GM18867 (cell line): ENCODE measurements at regions not wholly inside any gene's neighbourhood (a gene's known extent, or its start where the extent isn't known, plus 50 kb on each side); places are given as distances from the start of the nearest gene placed in this dataset.
"Not testable (repeated sequence)": the region's sequence is repeated elsewhere in the genome, so short reads cannot be mapped to it uniquely, and the experiment has no call there.

ENCODE experiments used
- ATAC-seq: cut with Tn5 transposase; IDR thresholded peaks from one replicate; pipeline ENCODE4 v1.9.1; 2021; ENCODE audit warnings: mild to moderate bottlenecking, moderate library complexity; ENCODE audit not compliant: unreplicated experiment

GRCh38 chr2:185473838-185474237, 264.8 kb upstream of the FSIP2 start:
- no peak for ATAC-seq

GRCh38 chr2:185475914-185476313, 262.7 kb upstream of the FSIP2 start:
- ATAC-seq, result no peak

GRCh38 chr2:185477452-185477851, 261.2 kb upstream of the FSIP2 start:
- ATAC-seq, result no peak

DNA sequence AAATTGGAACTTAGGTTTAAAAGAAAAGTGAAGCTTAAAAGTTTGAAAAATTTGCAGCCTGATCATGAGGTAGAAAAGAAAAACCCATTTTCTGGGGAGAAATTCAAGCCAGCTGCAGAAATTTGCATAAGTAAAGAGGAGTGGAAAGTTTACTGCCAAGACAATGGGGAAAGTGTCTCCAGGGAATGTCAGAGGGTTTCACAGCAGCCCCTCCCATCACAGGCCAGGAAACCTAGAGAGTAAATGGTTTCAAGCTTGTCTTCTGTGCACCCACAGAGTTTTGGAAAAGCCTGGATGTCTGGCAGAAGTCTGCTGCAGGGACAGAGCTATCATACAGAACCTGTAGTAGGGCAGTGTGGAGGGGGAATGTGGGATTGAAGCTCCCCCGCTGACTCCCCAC, 254.0 kb upstream of the FSIP2 start:
- ATAC-seq, result no peak

DNA sequence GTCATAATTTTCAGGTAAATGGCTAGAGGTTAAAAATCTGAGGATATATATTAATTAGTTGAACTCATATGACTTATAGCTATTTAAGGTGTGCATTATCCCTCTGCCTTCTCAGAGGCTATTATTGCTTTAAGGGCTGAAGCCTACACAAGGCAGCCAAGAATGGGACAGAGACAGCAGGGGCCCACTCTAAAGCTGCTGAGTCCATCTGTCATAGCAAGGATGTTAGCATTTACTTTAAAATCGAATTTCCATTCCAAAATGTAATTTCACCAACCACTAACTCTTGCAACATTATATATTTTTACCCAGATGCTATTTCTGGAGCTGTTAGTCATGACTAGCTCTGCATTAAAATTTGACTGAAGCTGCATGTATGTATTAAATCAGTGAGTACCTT, 236.3 kb upstream of the FSIP2 start:
- no peak for ATAC-seq

DNA sequence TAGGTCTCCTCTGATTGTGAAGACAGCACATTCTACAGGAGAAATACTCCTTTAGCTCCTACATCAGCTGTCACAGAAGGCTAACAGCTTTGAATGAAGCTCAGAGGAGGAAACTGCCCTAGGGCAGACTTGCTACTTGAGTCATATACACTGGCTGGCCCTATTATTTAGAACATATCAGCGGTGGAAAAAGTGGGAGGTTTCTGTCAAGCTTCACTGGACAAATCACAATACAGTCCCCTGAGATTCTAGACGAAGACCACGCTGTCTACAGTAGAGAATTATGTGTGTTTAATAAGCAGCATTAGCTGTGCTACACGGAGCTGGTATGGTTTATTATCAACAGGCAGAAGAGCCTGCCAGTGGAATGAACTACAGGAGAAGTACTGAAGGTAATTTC, 230.9 kb upstream of the FSIP2 start:
- no peak for ATAC-seq

DNA sequence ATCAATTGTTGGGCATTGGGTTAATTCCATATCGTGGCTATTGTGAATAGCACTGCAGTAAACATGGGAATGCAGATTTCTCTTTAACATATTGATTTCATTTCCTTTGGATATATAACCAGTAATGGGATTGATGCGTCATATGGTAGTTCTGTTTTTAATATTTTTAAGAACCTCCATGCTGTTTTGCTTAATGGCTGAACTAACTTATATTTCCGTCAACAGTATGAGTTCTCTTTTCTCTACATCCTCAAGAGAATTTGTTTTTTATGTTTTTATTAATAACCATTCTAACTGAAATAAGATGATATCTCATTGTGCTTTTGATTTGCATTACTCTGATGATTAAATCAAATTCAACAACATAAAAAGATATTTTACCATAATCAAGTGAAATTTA, 228.5 kb upstream of the FSIP2 start:
- no peak for ATAC-seq

DNA sequence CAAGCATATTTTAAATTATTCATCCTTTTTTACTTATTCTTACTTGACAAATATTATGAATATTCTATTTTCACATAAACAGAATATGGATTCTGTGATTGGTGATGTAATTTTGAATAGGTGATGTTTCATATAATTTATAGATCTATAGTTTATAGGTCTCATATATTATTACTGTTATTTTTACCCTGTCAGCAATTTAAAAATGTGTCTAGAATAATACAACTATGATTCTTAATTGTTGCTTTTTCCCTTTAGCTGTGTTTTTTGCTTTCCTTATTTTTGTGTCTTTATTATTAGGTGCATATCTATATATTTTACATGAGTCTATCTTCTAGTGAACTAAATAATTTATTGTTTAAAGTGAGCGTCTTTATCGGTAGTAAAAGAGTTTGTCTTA, 226.7 kb upstream of the FSIP2 start:
- no peak for ATAC-seq

GRCh38 chr2:185522472-185522871, 216.1 kb upstream of the FSIP2 start:
- ATAC-seq, result no peak

DNA sequence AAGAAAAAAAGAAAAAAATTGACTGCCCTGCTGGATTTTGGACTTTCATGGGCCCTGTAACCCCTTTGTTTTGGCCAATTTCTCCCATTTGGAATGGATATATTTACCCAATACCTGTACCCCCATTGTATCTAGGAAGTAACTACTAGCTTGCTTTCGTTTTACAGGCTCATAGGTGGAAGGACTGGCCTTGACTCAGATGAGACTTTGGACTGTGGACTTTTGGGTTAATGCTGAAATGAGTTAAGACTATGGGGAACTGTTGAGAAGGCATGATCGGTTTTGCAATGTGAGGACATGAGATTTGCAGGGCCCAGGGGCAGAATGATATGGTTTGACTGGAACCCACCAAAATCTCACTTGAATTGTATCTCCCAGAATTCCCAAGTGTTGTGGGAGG, 214.4 kb upstream of the FSIP2 start:
- not testable (repeated sequence) for ATAC-seq

DNA sequence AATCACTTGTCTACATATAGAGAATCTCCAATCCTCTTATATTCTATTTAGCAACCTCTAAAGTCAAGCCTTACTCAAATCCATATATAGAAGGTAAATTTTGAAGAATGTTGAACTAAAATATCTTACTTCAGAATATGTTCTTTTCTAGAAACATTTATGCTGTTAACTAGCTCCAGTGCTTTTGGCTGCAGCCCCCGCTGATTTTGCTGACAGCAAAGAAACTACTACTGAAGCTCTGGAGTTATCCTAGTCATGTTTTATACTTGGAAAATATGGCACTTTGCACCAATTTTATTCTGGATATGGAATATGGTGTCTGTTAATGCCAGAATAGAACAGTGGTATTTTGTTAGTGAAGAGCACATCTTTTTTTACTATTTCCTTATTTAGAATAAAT, 212.4 kb upstream of the FSIP2 start:
- no peak for ATAC-seq

GRCh38 chr2:185531721-185532120, 206.9 kb upstream of the FSIP2 start:
- no peak for ATAC-seq

DNA sequence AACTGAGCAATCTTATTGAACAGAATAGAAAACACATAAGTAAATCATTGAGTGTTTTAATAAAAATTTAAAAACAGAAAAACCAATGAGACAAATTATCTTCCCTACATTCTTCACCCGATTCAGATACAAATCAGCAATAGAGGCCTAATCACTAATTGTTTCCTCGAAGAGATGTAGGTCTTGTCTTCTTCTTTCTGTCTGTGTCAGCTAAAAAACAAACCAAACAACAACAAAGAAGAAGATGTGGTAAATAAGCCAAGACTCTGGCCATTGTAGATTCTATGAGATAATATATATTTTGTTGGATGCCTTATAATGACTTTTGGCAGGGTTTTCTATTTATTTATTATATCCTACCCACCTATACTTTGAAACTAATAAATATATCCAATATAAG, 200.9 kb upstream of the FSIP2 start:
- ATAC-seq, result no peak

DNA sequence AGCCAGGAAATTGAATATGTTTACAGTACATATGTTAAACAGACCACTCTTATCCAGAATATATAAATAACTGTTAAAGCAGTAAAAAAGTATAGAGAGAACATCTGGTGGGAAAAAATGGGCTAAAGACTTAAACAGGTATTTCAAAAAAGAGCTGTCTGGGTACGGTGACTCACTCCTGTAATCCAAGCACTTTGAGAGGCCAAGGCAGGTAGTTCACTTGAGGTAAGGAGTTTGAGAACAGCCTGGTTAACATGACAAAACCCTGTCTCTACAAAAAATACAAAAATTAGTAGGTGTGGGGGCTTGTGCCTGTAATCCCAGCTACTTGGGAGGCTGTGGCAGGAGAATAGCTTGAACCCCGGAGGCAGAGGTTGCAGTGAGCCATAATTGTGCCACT, 171.4 kb upstream of the FSIP2 start:
- ATAC-seq, result no peak

- no peak for ATAC-seq
Observed at GRCh38 chr2:185567940-185568339, 170.7 kb upstream of the FSIP2 start.

DNA sequence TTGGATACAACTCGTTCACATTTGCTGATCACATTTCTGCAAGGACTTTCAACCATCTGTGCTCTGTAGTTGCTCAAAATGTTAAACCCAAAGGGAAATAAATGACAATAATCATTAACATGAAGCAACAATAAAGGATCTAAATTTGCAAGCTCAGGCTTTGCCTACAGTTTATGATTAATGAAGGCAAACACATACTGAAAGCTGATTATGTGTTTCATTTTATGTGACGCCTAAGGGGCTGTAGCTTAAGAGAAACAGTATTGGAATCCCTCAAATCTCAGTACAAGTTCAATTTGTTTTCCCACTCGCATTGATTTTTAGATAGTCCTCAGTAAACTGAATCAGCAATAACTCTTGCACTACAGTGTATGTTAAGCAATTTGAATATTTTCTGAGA, 160.3 kb upstream of the FSIP2 start:
- ATAC-seq, result no peak

DNA sequence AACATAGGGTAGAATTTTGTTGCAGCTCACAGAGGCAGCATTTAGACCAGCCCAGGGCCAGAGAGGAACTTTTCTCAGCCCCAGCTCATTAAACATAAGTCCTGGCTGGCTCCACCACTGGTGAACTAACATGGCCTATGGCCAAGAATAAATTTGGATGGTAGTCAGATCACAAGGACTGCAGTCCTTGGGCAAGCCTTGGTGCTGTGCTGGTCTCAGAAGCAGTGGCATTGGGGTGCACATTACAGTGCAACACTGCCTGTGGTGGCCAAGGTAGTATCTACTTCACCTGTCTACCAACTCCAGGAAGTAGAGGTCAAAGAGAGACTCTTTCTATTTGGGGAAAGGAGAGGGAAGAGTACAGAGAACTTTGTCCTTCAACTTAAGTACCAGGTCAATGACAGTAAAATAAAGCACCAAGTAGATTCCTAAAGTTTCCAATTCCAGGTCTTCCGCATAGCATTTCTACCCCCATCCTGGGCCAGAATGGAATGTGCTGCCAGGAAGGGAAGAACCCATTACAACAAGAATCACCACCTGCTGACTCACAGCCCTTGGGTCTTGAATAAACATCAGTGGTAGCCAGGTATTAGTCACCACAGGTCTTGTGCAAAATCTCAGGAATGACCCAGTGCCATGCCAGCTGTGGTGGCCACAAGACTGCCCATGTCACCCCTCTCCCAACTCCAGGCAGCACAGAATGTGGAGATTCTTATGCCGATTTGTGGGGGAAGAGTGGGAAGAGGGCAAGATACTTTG, 155.4 kb upstream of the FSIP2 start:
- no peak for ATAC-seq

DNA sequence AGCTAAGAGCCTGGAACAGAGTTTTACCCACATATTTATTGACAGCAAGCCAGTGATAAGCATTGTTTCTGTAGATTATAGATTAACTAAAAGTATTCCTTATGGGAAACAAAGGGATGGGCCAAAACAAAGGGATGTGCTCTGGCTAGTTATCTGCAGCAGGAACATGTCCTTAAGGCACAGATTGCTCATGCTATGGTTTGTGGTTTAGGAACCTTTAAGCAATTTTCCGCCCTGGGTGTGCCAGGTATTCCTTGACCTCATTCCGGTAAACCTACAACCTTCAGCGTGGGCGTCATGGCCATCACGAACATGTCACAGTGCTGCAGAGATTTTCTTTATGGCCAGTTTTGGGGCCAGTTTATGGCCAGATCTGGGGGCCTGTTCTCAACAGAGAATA, 153.4 kb upstream of the FSIP2 start:
- ATAC-seq, result not testable (repeated sequence)

- ATAC-seq, result not testable (repeated sequence)
Observed at GRCh38 chr2:185591276-185591675, 147.3 kb upstream of the FSIP2 start.

DNA sequence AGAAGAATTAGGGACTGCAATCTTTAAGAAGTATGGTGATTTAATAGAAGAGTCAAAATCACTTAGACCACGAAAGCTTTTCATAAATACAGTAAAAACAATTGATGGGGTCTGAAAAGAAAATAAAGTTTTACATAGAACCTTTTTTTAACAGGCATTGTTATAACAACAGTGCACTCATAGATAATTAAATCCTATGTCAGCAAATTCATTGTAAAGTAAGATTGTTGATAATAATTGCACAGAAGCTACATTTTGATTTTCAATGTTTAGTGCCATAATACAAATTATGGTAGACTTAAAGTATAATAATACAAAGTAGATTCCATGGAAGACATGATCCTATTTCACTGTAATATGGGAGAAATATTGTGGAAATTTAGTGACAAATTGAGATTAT, 130.7 kb upstream of the FSIP2 start:
- ATAC-seq, result no peak

GRCh38 chr2:185608799-185609198, 129.8 kb upstream of the FSIP2 start:
- ATAC-seq, result no peak

GRCh38 chr2:185610301-185610700, 128.3 kb upstream of the FSIP2 start:
- no peak for ATAC-seq

GRCh38 chr2:185618625-185619024, 120.0 kb upstream of the FSIP2 start:
- no peak for ATAC-seq
